Common myeloid progenitor, CD34-positive (primary cell): ENCODE measurements at regions not wholly inside any gene's neighbourhood (a gene's known extent, or its start where the extent isn't known, plus 50 kb on each side); places are given as distances from the start of the nearest gene placed in this dataset.

Source experiments
- CTCF ChIA-PET: fragments of 350-600 bp; sonication (Branson Sonifier 250); formaldehyde crosslinking; loops from one replicate; lab custom pipeline; 2021; ENCODE audit warnings: antibody characterized with exemption; lab: Charles Lee
- POLR2A ChIA-PET: fragments of 350-600 bp; sonication (Branson Sonifier 250); formaldehyde crosslinking; loops from one replicate; lab custom pipeline; 2021; ENCODE audit warnings: antibody characterized with exemption; lab: Charles Lee
- DNase-seq, 3 donors: peaks; one replicate each; pipeline versions ENCODE4 v3.0.0 to v3.0.0-alpha.2; 2013
- H3K27ac ChIP-seq, 2 experiments: 1 replicate in 1 of 2; 2 replicates in 1 of 2; pipeline ENCODE4 v1.7.0; 2013; ENCODE audit warnings: inconsistent platforms in 2 of 2, low read length in 2 of 2, mild to moderate bottlenecking in 2 of 2, low read depth in 1 of 2, moderate library complexity in 1 of 2; ENCODE audit not compliant: severe bottlenecking in 2 of 2, insufficient read depth in 1 of 2, poor library complexity in 1 of 2
- H3K27me3 ChIP-seq, 5 experiments: replicated peaks in 2 of 5; 1 replicate in 3 of 5; 2 replicates in 2 of 5; pipeline versions ENCODE4 v1.6.1 to v1.7.0; 2013; ENCODE audit warnings: low read length in 4 of 5, mild to moderate bottlenecking in 2 of 5, moderate library complexity in 2 of 5, inconsistent platforms in 1 of 5; ENCODE audit not compliant: insufficient read depth in 5 of 5, control insufficient read depth in 4 of 5
- H3K36me3 ChIP-seq, 4 experiments: 1 replicate in 2 of 4; 2 replicates in 2 of 4; pipeline versions ENCODE4 v1.6.1 to v1.7.0; 2013; ENCODE audit warnings: low read length in 3 of 4, control low read depth in 1 of 4, mild to moderate bottlenecking in 1 of 4; ENCODE audit not compliant: control insufficient read depth in 4 of 4, insufficient read depth in 4 of 4
- H3K4me1 ChIP-seq, 4 experiments: 1 replicate in 3 of 4; 2 replicates in 1 of 4; pipeline versions ENCODE4 v1.6.1 to v1.7.1; 2013; ENCODE audit warnings: low read length in 3 of 4, mild to moderate bottlenecking in 3 of 4, control low read depth in 1 of 4, inconsistent platforms in 1 of 4, moderate library complexity in 1 of 4; ENCODE audit not compliant: control insufficient read depth in 4 of 4, insufficient read depth in 4 of 4; ENCODE audit errors: control extremely low read depth in 1 of 4
- H3K4me3 ChIP-seq, 7 experiments: 1 replicate in 4 of 7; 2 replicates in 3 of 7; pipeline versions ENCODE4 v1.5.1 to v1.7.0; 2013; ENCODE audit warnings: mild to moderate bottlenecking in 7 of 7, low read length in 6 of 7, moderate library complexity in 6 of 7, inconsistent platforms in 2 of 7, low read depth in 2 of 7, control low read depth in 1 of 7; ENCODE audit not compliant: insufficient read depth in 4 of 7, control insufficient read depth in 1 of 7; ENCODE audit errors: extremely low read depth in 1 of 7
- H3K9me3 ChIP-seq, 5 experiments: 1 replicate in 4 of 5; 2 replicates in 1 of 5; pipeline versions ENCODE4 v1.6.1 to v1.7.1; 2013; ENCODE audit warnings: low read length in 4 of 5, mild to moderate bottlenecking in 2 of 5, inconsistent platforms in 1 of 5, low read depth in 1 of 5, moderate library complexity in 1 of 5; ENCODE audit not compliant: control insufficient read depth in 4 of 5, insufficient read depth in 2 of 5; ENCODE audit errors: control extremely low read depth in 1 of 5
- WGBS: methylation state at CpG from one replicate; pipeline ENCODE4 v1.1.5; 2013; ENCODE audit not compliant: insufficient coverage; 5-methylcytosine and 5-hydroxymethylcytosine counted together

- CTCF ChIA-PET, result no interaction called here
- POLR2A ChIA-PET, result no interaction called here
- H3K27me3 ChIP-seq, result peaks cover 0 to 4% (median 0%) of the 10 kb centered on the region in 5 experiments
- no peak overlapping the region for H3K4me3 ChIP-seq
- no peak overlapping the region for H3K27ac ChIP-seq
- peaks cover 0 to 7% (median 3%) of the 10 kb centered on the region in 5 experiments for H3K9me3 ChIP-seq
- no peaks in the 10 kb centered on the region for H3K4me1 ChIP-seq
- DNase-seq, result no peak
- no peaks in the 10 kb centered on the region for H3K36me3 ChIP-seq
- 95% methylated on average over 2 of the region's 3 CpGs for WGBS
Observed at GRCh38 chr6:40098774-40099173, 164.5 kb upstream of the MOCS1 start.

DNA sequence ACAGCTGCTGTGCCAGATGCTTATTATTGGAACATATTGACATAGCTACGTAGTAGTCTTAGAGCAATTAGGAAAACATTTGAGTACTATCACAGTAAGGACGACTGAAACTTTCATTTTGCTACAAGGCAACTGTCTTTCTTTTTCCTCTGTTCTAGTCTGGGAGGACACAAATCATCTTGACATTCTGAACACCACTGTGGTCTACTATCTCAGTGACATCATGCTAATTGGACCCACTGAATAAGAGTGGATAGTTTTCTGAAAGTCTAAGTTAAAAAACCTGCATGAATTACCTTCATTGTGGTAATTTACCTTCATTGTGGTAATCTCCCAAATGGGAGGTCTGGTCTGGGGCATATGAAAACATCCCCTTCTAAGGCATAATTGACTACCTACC is 163.3 kb upstream of the MOCS1 start:
- CTCF ChIA-PET, result no interaction called here
- POLR2A ChIA-PET, result no interaction called here
- WGBS, result 76% methylated on average over 2 of the region's 2 CpGs

DNA sequence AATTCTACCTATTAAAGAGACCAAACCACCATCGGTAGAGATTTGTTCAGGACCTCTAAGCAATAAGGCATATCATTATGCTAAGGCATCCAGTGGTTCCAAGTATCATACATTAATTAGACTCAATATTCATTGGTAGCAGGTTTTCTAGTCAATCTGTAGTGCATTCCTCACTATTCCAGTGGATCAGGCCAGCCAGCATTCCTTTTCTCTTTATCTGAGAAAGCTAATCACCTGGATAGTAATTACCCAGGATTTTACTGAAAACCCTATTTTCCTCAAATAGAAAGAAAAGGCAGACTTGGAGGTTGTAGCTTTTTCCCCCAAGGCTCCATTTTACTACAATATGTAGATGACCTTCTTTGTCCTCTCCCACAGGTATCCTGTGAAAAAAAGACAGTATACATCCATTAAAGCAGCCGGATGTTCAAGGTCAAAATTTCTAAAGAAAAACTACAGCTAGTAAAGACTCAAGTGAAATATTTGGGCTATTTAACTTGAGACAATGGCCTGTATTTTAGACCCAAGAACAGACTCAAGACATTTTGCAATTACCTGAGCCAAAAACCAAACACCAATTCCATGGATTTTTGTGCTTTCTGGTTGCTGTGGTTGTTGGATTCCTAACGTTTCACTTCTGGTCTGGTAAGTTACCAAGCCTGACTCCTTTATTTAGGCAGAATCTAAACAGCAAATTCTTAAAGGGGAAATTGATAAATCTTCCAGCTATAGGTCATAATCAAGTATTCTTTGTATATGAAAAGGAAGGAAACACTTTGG is 149.1 kb upstream of the MOCS1 start:
- 100% methylated on average over 1 of the region's 3 CpGs for WGBS
- no peak for DNase-seq
- H3K4me3 ChIP-seq, result no peak overlapping the region
- ChIA-PET CTCF (no interaction called here), POLR2A (no interaction called here)
- no peaks in the 10 kb centered on the region for H3K36me3 ChIP-seq
- H3K27me3 ChIP-seq, result peaks cover 0 to 12% (median 4%) of the 10 kb centered on the region in 5 experiments
- H3K4me1 ChIP-seq, result no peaks in the 10 kb centered on the region
- H3K27ac ChIP-seq, result no peak overlapping the region
- peaks cover 0 to 7% (median 2%) of the 10 kb centered on the region in 5 experiments for H3K9me3 ChIP-seq

More for the DNA sequence above, 163.3 kb upstream of the MOCS1 start:
- no peak overlapping the region for H3K27ac ChIP-seq
- H3K9me3 ChIP-seq, result peaks cover 0 to 6% (median 2%) of the 10 kb centered on the region in 5 experiments
- DNase-seq, result no peak
- H3K4me1 ChIP-seq, result no peaks in the 10 kb centered on the region
- H3K36me3 ChIP-seq, result no peaks in the 10 kb centered on the region
- H3K27me3 ChIP-seq, result peaks cover 0 to 4% (median 0%) of the 10 kb centered on the region in 5 experiments
- no peak overlapping the region for H3K4me3 ChIP-seq

DNA sequence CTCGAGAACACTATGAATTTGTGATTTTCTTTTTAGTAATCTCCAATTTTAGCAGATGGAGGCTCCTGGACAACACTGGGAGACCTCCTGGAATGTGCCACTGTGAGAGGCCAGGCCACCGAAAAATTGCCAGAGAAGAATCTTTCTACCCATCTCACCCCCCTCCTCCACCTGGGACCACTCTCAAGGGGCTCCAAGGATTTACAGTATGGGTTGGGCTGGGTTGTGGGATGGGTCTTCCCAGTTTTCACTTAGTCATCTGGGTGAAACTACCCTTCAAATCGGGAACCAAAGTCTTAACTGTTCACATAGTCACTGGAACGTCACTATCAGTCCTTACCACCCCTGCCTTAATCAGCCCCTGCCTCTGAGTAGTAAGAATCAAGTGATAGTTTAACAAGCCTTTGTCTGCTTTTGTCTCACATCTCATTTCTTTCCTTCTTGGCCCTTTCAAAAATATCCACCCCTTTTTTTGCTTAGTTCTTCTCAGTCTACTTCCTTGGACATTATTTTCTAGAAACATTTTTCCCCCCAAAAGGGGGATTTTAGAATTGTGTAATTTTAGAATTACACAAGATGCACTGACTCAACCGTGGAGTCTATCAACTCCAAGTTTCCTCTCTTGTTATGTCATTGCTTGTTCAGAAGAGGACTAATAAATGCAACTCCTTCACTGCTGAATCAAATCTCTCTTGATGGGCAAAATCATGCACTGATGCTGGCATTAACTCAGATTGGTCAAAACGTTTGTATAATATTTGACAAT is 148.2 kb upstream of the MOCS1 start:
- H3K36me3 ChIP-seq, result no peaks in the 10 kb centered on the region
- H3K4me3 ChIP-seq, result no peak overlapping the region
- 87% methylated on average over 2 of the region's 6 CpGs for WGBS
- no peaks in the 10 kb centered on the region for H3K4me1 ChIP-seq
- H3K27ac ChIP-seq, result no peak overlapping the region
- H3K9me3 ChIP-seq, result peaks cover 0 to 7% (median 2%) of the 10 kb centered on the region in 5 experiments
- POLR2A ChIA-PET, result no interaction called here
- CTCF ChIA-PET, result no interaction called here
- no peak for DNase-seq
- H3K27me3 ChIP-seq, result peaks cover 0 to 17% (median 4%) of the 10 kb centered on the region in 5 experiments

DNA sequence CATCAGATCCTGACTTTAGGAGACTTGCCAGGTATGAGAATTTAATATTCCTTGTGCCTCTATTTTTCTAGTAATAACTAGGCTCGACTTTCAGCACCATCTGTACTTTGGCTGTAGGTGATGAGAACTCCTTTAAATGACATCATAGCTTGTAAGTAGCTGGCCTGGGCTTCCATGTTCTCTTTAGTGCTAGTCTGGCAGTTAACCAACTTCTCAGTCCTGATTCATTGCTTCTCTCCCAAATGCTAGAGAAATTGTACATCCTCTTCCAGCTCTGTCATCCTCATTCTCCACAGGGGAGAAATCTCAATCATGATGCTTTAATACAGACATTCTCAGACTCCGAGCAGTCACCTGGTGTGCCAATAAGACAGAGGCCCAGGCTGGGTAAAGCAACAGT is 143.5 kb upstream of the MOCS1 start:
- DNase-seq, result no peak
- no peaks in the 10 kb centered on the region for H3K36me3 ChIP-seq
- no peak overlapping the region for H3K4me3 ChIP-seq
- H3K27me3 ChIP-seq, result peaks cover 0 to 25% (median 7%) of the 10 kb centered on the region in 5 experiments
- H3K27ac ChIP-seq, result no peak overlapping the region
- H3K9me3 ChIP-seq, result peaks cover 0 to 7% (median 2%) of the 10 kb centered on the region in 5 experiments
- 90% methylated on average over 2 of the region's 2 CpGs for WGBS
- CTCF ChIA-PET, result no interaction called here
- POLR2A ChIA-PET, result no interaction called here
- no peaks in the 10 kb centered on the region for H3K4me1 ChIP-seq

GRCh38 chr6:40077315-40077714 is 143.1 kb upstream of the MOCS1 start:
- ChIA-PET CTCF (no interaction called here), POLR2A (no interaction called here)
- peaks cover 0 to 7% (median 2%) of the 10 kb centered on the region in 5 experiments for H3K9me3 ChIP-seq
- DNase-seq, result no peak
- peaks cover 0 to 25% (median 7%) of the 10 kb centered on the region in 5 experiments for H3K27me3 ChIP-seq
- no peak overlapping the region for H3K4me3 ChIP-seq
- H3K4me1 ChIP-seq, result no peaks in the 10 kb centered on the region
- no peaks in the 10 kb centered on the region for H3K36me3 ChIP-seq
- no peak overlapping the region for H3K27ac ChIP-seq
- WGBS, result 86% methylated on average over 2 of the region's 2 CpGs
